Prostate gland (tissue), 2 donors: ENCODE measurements at regions not wholly inside any gene's neighbourhood (a gene's known extent, or its start where the extent isn't known, plus 50 kb on each side); places are given as distances from the start of the nearest gene placed in this dataset.

Experiments used
- DNase-seq: peaks from one replicate; pipeline ENCODE4 v3.0.0-alpha.2; 2019; ENCODE audit warnings: low spot score
- H3K27ac ChIP-seq, 2 donors: fragments of 200-600 bp; sonication (generic); 2 replicates each; pipeline ENCODE4 v1.5.1; 2017 to 2019
- H3K27me3 ChIP-seq: fragments of 200-600 bp; sonication (generic); replicated peaks from 2 replicates; pipeline ENCODE4 v1.5.1; 2019; ENCODE audit not compliant: insufficient read depth
- H3K36me3 ChIP-seq, 2 donors: fragments of 200-600 bp; sonication (generic); 1 replicate in 1 of 2; 2 replicates in 1 of 2; pipeline versions ENCODE4 v1.5.1 to v1.8.1; 2017 to 2019
- H3K4me1 ChIP-seq: fragments of 200-600 bp; sonication (generic); replicated peaks from 2 replicates; pipeline ENCODE4 v1.5.1; 2019
- H3K4me3 ChIP-seq, 2 donors: fragments of 200-600 bp; sonication (generic); 2 replicates each; pipeline ENCODE4 v1.5.1; 2017 to 2019
- H3K9me3 ChIP-seq: fragments of 200-600 bp; sonication (generic); 2 replicates; pipeline ENCODE4 v1.5.1; 2017
- CTCF ChIP-seq, 4 experiments: fragments of 200-600 bp in 2 of 4; fragments of 450-650 bp in 2 of 4; sonication (generic) in 2 of 4; IDR thresholded peaks; 1 replicate in 3 of 4; 2 replicates in 1 of 4; pipeline ENCODE4 v1.5.1; 2016 to 2019; ENCODE audit warnings: antibody characterized with exemption in 4 of 4, mild to moderate bottlenecking in 2 of 4, moderate library complexity in 2 of 4
- POLR2A ChIP-seq: fragments of 450-650 bp; IDR thresholded peaks from one replicate; pipeline ENCODE4 v1.6.1; 2016; ENCODE audit warnings: antibody characterized with exemption, mild to moderate bottlenecking
- POLR2AphosphoS5 ChIP-seq: sonication (generic); formaldehyde crosslinking; IDR thresholded peaks from one replicate; pipeline ENCODE4 v1.6.1; 2017; ENCODE audit warnings: antibody characterized with exemption
- WGBS: methylation state at CpG from one replicate; pipeline ENCODE4 v1.1.5; 2018; 5-methylcytosine and 5-hydroxymethylcytosine counted together
- intact Hi-C: fragments of 100-400 bp; cut with DNase I; formaldehyde crosslinking; loops from one replicate; pipeline ENCODE4 v1.14.2; 2022

GRCh38 chr6:111950661-111951496 lies 77.6 kb upstream of the FYN start:
- no peak overlapping the region for H3K27ac ChIP-seq
- no peaks in the 10 kb centered on the region for H3K9me3 ChIP-seq
- intact Hi-C loops: no loop called here
- WGBS: 75% methylated on average over 11 of the region's 11 CpGs
- H3K4me3 ChIP-seq: no peak overlapping the region
- no peaks in the 10 kb centered on the region for H3K4me1 ChIP-seq
- no peaks in the 10 kb centered on the region for H3K27me3 ChIP-seq
- TF ChIP-seq POLR2A (no peak), CTCF (IDR thresholded peaks at IDR 0.05) (no peak), POLR2AphosphoS5 (no peak)
- DNase-seq: no peak
- no peaks in the 10 kb centered on the region for H3K36me3 ChIP-seq

- H3K36me3 ChIP-seq: no peaks in the 10 kb centered on the region
- H3K4me3 ChIP-seq: no peak overlapping the region
- H3K9me3 ChIP-seq: no peaks in the 10 kb centered on the region
- no peaks in the 10 kb centered on the region for H3K4me1 ChIP-seq
- no peak overlapping the region for H3K27ac ChIP-seq
- intact Hi-C loops: no loop called here
- no peak for TF ChIP-seq CTCF (IDR thresholded peaks at IDR 0.05)
- no peak for TF ChIP-seq POLR2AphosphoS5
- TF ChIP-seq POLR2A: no peak
- no peaks in the 10 kb centered on the region for H3K27me3 ChIP-seq
- WGBS: 70% methylated on average over 7 of the region's 7 CpGs
- no peak for DNase-seq
Measured at GRCh38 chr6:111951497-111952085, 78.3 kb upstream of the FYN start.

- no peaks in the 10 kb centered on the region for H3K9me3 ChIP-seq
- no peak for TF ChIP-seq POLR2AphosphoS5
- no peak for TF ChIP-seq CTCF (IDR thresholded peaks at IDR 0.05)
- TF ChIP-seq POLR2A: no peak
- H3K36me3 ChIP-seq: no peaks in the 10 kb centered on the region
- H3K4me1 ChIP-seq: no peaks in the 10 kb centered on the region
- intact Hi-C loops: no loop called here
- no peak overlapping the region for H3K27ac ChIP-seq
- no peaks in the 10 kb centered on the region for H3K27me3 ChIP-seq
- 50% methylated on average over 5 of the region's 5 CpGs for WGBS
- DNase-seq: no peak
- H3K4me3 ChIP-seq: no peak overlapping the region
Measured at GRCh38 chr6:111952274-111952673, 79.0 kb upstream of the FYN start.

DNA sequence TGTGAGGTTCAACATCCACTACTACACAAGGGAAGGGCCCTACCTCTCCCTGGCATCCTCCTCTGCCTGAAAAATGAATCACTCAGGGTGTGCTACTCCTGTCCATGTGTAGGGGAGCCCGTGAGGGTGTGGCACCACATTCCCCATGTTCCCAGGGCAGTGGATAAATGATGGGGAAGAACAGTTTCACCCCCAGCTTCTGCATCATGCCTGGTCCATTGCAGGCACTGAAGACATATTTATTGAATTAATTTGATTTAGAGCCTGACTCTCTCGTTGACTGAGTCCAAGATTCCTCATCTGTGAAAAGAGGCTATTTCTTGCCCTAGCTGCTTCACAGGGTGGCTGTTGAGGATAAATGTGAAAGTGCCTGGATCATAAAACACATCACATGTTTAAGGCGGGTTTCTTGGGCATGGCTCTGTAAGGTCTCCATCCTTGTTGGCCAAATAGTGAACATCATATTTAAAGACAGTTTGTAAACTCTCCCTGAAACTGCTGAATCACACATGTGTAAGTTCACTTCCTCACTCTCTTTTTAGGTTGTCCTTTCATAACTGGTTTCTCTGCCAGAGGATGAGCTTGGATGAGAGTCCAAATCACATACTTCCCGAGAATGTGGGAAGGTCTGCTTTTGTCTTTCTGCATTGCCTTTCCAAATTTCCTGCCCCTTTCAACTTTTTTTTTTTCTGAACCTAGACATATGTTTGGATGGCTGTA lies 79.7 kb upstream of the FYN start:
- no peaks in the 10 kb centered on the region for H3K36me3 ChIP-seq
- DNase-seq: no peak

More for the DNA sequence above, 79.7 kb upstream of the FYN start:
- no peak overlapping the region for H3K27ac ChIP-seq
- intact Hi-C loops: no loop called here
- H3K4me1 ChIP-seq: no peaks in the 10 kb centered on the region
- H3K9me3 ChIP-seq: no peaks in the 10 kb centered on the region
- H3K27me3 ChIP-seq: no peaks in the 10 kb centered on the region
- no peak for TF ChIP-seq CTCF (IDR thresholded peaks at IDR 0.05)
- no peak for TF ChIP-seq POLR2AphosphoS5
- TF ChIP-seq POLR2A: no peak
- no peak overlapping the region for H3K4me3 ChIP-seq
- WGBS: 62% methylated on average over 4 of the region's 4 CpGs
